H9 (cell line): ENCODE measurements at regions not wholly inside any gene's neighbourhood (a gene's known extent, or its start where the extent isn't known, plus 50 kb on each side); places are given as distances from the start of the nearest gene placed in this dataset.

Source experiments
- DNase-seq: peaks from one replicate; pipeline ENCODE4 v3.0.0-alpha.2; 2017
- H2AFZ ChIP-seq: one replicate; pipeline ENCODE4 v1.6.1; 2013; ENCODE audit warnings: mild to moderate bottlenecking, low read length, control low read depth, moderate library complexity
- H2AK5ac ChIP-seq: 2 replicates; pipeline ENCODE4 v1.6.1; 2013; ENCODE audit warnings: low read length, control low read depth, mixed read lengths; ENCODE audit not compliant: insufficient read length
- H2BK120ac ChIP-seq: one replicate; pipeline ENCODE4 v1.6.1; 2013; ENCODE audit warnings: low read depth, mild to moderate bottlenecking, low read length, control low read depth, inconsistent platforms; ENCODE audit not compliant: poor library complexity, severe bottlenecking
- H2BK12ac ChIP-seq: 2 replicates; pipeline ENCODE4 v1.6.1; 2013; ENCODE audit warnings: low read length, control low read depth, mixed read lengths, low read depth; ENCODE audit not compliant: insufficient read length
- H2BK15ac ChIP-seq: 2 replicates; pipeline ENCODE4 v1.6.1; 2013; ENCODE audit warnings: low read depth, low read length, control low read depth
- H2BK20ac ChIP-seq: one replicate; pipeline ENCODE4 v1.6.1; 2013; ENCODE audit warnings: low read depth, mild to moderate bottlenecking, low read length, control low read depth, inconsistent platforms; ENCODE audit not compliant: poor library complexity, severe bottlenecking
- H2BK5ac ChIP-seq: 2 replicates; pipeline ENCODE4 v1.6.1; 2013; ENCODE audit warnings: low read length, control low read depth, mixed read lengths; ENCODE audit not compliant: insufficient read length
- H3K14ac ChIP-seq: 2 replicates; pipeline ENCODE4 v1.6.1; 2013; ENCODE audit warnings: low read length, control low read depth; ENCODE audit not compliant: insufficient read depth
- H3K18ac ChIP-seq: 2 replicates; pipeline ENCODE4 v1.6.1; 2013; ENCODE audit warnings: low read depth, mild to moderate bottlenecking, mixed read lengths, low read length, control low read depth; ENCODE audit not compliant: insufficient read length
- H3K23ac ChIP-seq: 2 replicates; pipeline ENCODE4 v1.6.1; 2013; ENCODE audit warnings: low read length, control low read depth, mixed read lengths, low read depth; ENCODE audit not compliant: insufficient read length
- H3K23me2 ChIP-seq: 2 replicates; pipeline ENCODE4 v1.6.1; 2013; ENCODE audit warnings: low read depth, mild to moderate bottlenecking, mixed read lengths, low read length, control low read depth; ENCODE audit not compliant: insufficient read length, poor library complexity, severe bottlenecking
- H3K27ac ChIP-seq: 2 replicates; pipeline ENCODE4 v1.5.1; 2013; ENCODE audit warnings: low read length, control low read depth, mixed read lengths, low read depth; ENCODE audit not compliant: insufficient read length
- H3K27me3 ChIP-seq: 2 replicates; pipeline ENCODE4 v1.6.1; 2013; ENCODE audit warnings: low read length, control low read depth, inconsistent platforms; ENCODE audit not compliant: insufficient read depth
- H3K4ac ChIP-seq: 2 replicates; pipeline ENCODE4 v1.6.1; 2013; ENCODE audit warnings: low read depth, mild to moderate bottlenecking, control low read depth, inconsistent platforms, low read length, moderate library complexity
- H3K4me1 ChIP-seq: 2 replicates; pipeline ENCODE4 v1.6.1; 2013; ENCODE audit warnings: low read length, control low read depth, inconsistent platforms; ENCODE audit not compliant: insufficient read depth
- H3K4me2 ChIP-seq: 2 replicates; pipeline ENCODE4 v1.6.1; 2013; ENCODE audit warnings: low read length, control low read depth, mixed read lengths; ENCODE audit not compliant: insufficient read length, insufficient read depth
- H3K56ac ChIP-seq: 2 replicates; pipeline ENCODE4 v1.6.1; 2013; ENCODE audit warnings: low read depth, mild to moderate bottlenecking, mixed read lengths, low read length, control low read depth; ENCODE audit not compliant: insufficient read length
- H3K79me1 ChIP-seq: 2 replicates; pipeline ENCODE4 v1.6.1; 2013; ENCODE audit warnings: low read depth, mild to moderate bottlenecking, moderate library complexity, low read length, control low read depth, inconsistent platforms; ENCODE audit not compliant: insufficient read depth, poor library complexity, severe bottlenecking
- H3K79me2 ChIP-seq: 2 replicates; pipeline ENCODE4 v1.6.1; 2013; ENCODE audit warnings: low read length, control low read depth, inconsistent platforms; ENCODE audit not compliant: insufficient read depth
- H3K9ac ChIP-seq: 2 replicates; pipeline ENCODE4 v1.6.1; 2013; ENCODE audit warnings: low read length, control low read depth, mixed read lengths; ENCODE audit not compliant: insufficient read length; ENCODE audit errors: extremely low read depth
- H3K9me3 ChIP-seq: one replicate; pipeline ENCODE4 v1.6.1; 2013; ENCODE audit warnings: low read depth, low read length, inconsistent platforms; ENCODE audit not compliant: control insufficient read depth
- H3T11ph ChIP-seq: one replicate; pipeline ENCODE4 v1.6.1; 2013; ENCODE audit warnings: mild to moderate bottlenecking, low read length, control low read depth, inconsistent platforms
- H4K20me1 ChIP-seq: one replicate; pipeline ENCODE4 v1.6.1; 2013; ENCODE audit not compliant: control insufficient read depth, insufficient read length, insufficient read depth
- H4K5ac ChIP-seq: 2 replicates; pipeline ENCODE4 v1.6.1; 2013; ENCODE audit warnings: low read depth, mild to moderate bottlenecking, mixed read lengths, low read length, control low read depth; ENCODE audit not compliant: insufficient read length
- H4K8ac ChIP-seq: replicated peaks from 2 replicates; pipeline ENCODE4 v1.6.1; 2013; ENCODE audit warnings: low read length, control low read depth, mixed read lengths, low read depth; ENCODE audit not compliant: insufficient read length
- H4K91ac ChIP-seq: 2 replicates; pipeline ENCODE4 v1.6.1; 2013; ENCODE audit warnings: low read depth, mild to moderate bottlenecking, moderate library complexity, mixed read lengths, low read length, control low read depth; ENCODE audit not compliant: insufficient read length
- H3K27ac Mint-ChIP-seq, 3 experiments: 2 replicates in 2 of 3; 3 replicates in 1 of 3; pipeline ENCODE4 v1.8.0; 2020 to 2021; ENCODE audit warnings: mixed read lengths in 3 of 3, mild to moderate bottlenecking in 1 of 3, moderate library complexity in 1 of 3
- H3K27me3 Mint-ChIP-seq: 2 replicates; pipeline ENCODE4 v1.8.0; 2021; ENCODE audit warnings: low read depth, mild to moderate bottlenecking, moderate library complexity, mixed read lengths
- H3K36me3 Mint-ChIP-seq, 3 experiments: 2 replicates in 2 of 3; 3 replicates in 1 of 3; pipeline ENCODE4 v1.8.0; 2020 to 2021; ENCODE audit warnings: low read depth in 3 of 3, mixed read lengths in 3 of 3; ENCODE audit not compliant: insufficient read depth in 1 of 3
- H3K4me1 Mint-ChIP-seq, 2 experiments: 2 replicates each; pipeline ENCODE4 v1.8.0; 2020; ENCODE audit warnings: mixed read lengths in 2 of 2
- H3K4me3 Mint-ChIP-seq, 2 experiments: 2 replicates in 1 of 2; 3 replicates in 1 of 2; pipeline ENCODE4 v1.8.0; 2020 to 2021; ENCODE audit warnings: mild to moderate bottlenecking in 2 of 2, mixed read lengths in 2 of 2, moderate library complexity in 1 of 2
- H3K9me3 Mint-ChIP-seq, 2 experiments: 2 replicates in 1 of 2; 3 replicates in 1 of 2; pipeline ENCODE4 v1.8.0; 2020; ENCODE audit warnings: mild to moderate bottlenecking in 2 of 2, mixed read lengths in 2 of 2, moderate library complexity in 1 of 2
- CTCF ChIP-seq: fragments of 200-600 bp; sonication (generic); conservative IDR thresholded peaks from 3 replicates; pipeline ENCODE4 v1.8.0; 2021; ENCODE audit warnings: antibody characterized with exemption, mild to moderate bottlenecking
- WGBS: extraction: QIAGEN DNeasy Blood & Tissue Kit; methylation state at CpG from one replicate; pipeline ENCODE4 v1.1.7; 2013; ENCODE audit warnings: missing lambda C conversion rate, low lambda C conversion rate, mixed read lengths; ENCODE audit not compliant: insufficient read length; ENCODE audit errors: extremely low coverage; 5-methylcytosine and 5-hydroxymethylcytosine counted together

DNA sequence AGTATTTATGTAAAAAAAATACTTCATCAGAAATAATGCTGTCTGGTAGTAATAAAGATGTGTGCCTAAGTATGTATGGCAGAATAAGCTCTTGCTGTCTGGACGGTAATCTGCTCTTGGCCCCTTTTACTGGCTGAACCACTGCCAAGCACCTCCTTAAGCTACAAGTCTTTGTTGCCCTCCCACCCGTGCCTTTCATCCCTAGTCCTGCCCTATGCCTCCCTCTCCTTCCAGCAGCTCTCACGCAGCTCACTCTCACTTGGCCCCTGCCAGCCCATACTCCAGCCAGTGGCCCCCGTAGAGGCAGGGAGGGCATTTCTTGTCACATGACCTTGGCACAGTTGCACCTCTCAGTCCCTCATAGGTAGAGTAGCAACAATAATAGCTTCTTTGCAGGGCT lies 54.5 kb upstream of the NPAS2 start:
- no CpG with 5 or more reads among the region's 4 CpGs for WGBS
- DNase-seq, result no peak
- Histone ChIP-seq H3K23me2 (no peaks in the 10 kb centered on the region), H4K91ac (no peak overlapping the region), H2AFZ (no peak overlapping the region), H2BK120ac (no peak overlapping the region), H3K79me1 (no peaks in the 10 kb centered on the region), H2BK20ac (no peak overlapping the region), H3K14ac (no peak overlapping the region), H4K20me1 (no peaks in the 10 kb centered on the region), H3K4me2 (no peak overlapping the region), H2BK12ac (no peak overlapping the region), H3K79me2 (no peaks in the 10 kb centered on the region), H3K18ac (no peak overlapping the region), H4K8ac (no peak overlapping the region), H3K27me3 (no peaks in the 10 kb centered on the region), H2AK5ac (no peak overlapping the region), H3K9me3 (no peaks in the 10 kb centered on the region), H3T11ph (no peak overlapping the region), H3K23ac (no peak overlapping the region), H3K4ac (no peak overlapping the region), H2BK5ac (no peak overlapping the region), H3K9ac (no peak overlapping the region), H3K4me1 (no peaks in the 10 kb centered on the region), H3K27ac (no peak overlapping the region), H3K56ac (no peak overlapping the region), H4K5ac (no peak overlapping the region), H2BK15ac (no peak overlapping the region)
- no peaks in the 10 kb centered on the region for H3K36me3 Mint-ChIP-seq
- no peak overlapping the region for H3K4me3 Mint-ChIP-seq
- H3K27me3 Mint-ChIP-seq, result peaks cover 12% of the 10 kb centered on the region
- no peak for TF ChIP-seq CTCF
- H3K27ac Mint-ChIP-seq, result no peak overlapping the region
- no peaks in the 10 kb centered on the region; a peak in 1 of 5 replicates for H3K9me3 Mint-ChIP-seq
- H3K4me1 Mint-ChIP-seq, result 0 out of 4 replicates have a peak, but pooled peaks cover 0 to 4% of the 10 kb centered on the region in 2 experiments
